WTC11 (cell line): ENCODE measurements at regions not wholly inside any gene's neighbourhood (a gene's known extent, or its start where the extent isn't known, plus 50 kb on each side); places are given as distances from the start of the nearest gene placed in this dataset.
A peak's percentile ranks its signal among the peaks of the same experiment; 100 is the strongest.
"Not testable (repeated sequence)": the region's sequence is repeated elsewhere in the genome, so short reads cannot be mapped to it uniquely, and the experiment has no call there.

ENCODE experiments used
- ATAC-seq: fragments of 200-7000 bp; cut with Tn5 transposase; 2 replicates; pipeline ENCODE4 v1.10.0; 2021; ENCODE audit warnings: mild to moderate bottlenecking, moderate library complexity
- CTCF ChIA-PET: fragments of 300-600 bp; sonication (Branson Sonifier 250); formaldehyde crosslinking; loops from one replicate; lab custom pipeline; 2021; ENCODE audit warnings: antibody characterized with exemption; lab: Charles Lee
- POLR2A ChIA-PET: fragments of 350-600 bp; sonication (Branson Sonifier 250); formaldehyde crosslinking; loops from one replicate; lab custom pipeline; 2021; ENCODE audit warnings: antibody characterized with exemption; lab: Charles Lee
- DNase-seq: peaks from one replicate; pipeline ENCODE4 v3.0.0; 2021; ENCODE audit warnings: low spot score
- H3K27ac Mint-ChIP-seq: 2 replicates; pipeline ENCODE4 v1.8.0; 2021; ENCODE audit warnings: mixed read lengths
- H3K27me3 Mint-ChIP-seq: 2 replicates; pipeline ENCODE4 v1.8.0; 2021; ENCODE audit warnings: low read depth, mild to moderate bottlenecking, moderate library complexity, mixed read lengths
- H3K36me3 Mint-ChIP-seq: 2 replicates; pipeline ENCODE4 v1.8.0; 2021; ENCODE audit warnings: mixed read lengths
- H3K4me1 Mint-ChIP-seq: 2 replicates; pipeline ENCODE4 v1.8.0; 2022; ENCODE audit warnings: mixed read lengths
- H3K4me3 Mint-ChIP-seq: 2 replicates; pipeline ENCODE4 v1.8.0; 2021; ENCODE audit warnings: mild to moderate bottlenecking, moderate library complexity, mixed read lengths
- H3K9me3 Mint-ChIP-seq: 2 replicates; pipeline ENCODE4 v1.8.0; 2021; ENCODE audit warnings: mixed read lengths
- ATF6 ChIP-seq: sonication (generic); formaldehyde crosslinking; IDR thresholded peaks from 2 replicates; pipeline ENCODE4 v1.8.1; 2023; ENCODE audit warnings: mild to moderate bottlenecking, missing genetic modification reagents
- E2F4 ChIP-seq: sonication (generic); formaldehyde crosslinking; IDR thresholded peaks from 2 replicates; pipeline ENCODE4 v1.8.1; 2022; ENCODE audit warnings: low read depth, mild to moderate bottlenecking, moderate library complexity, missing genetic modification reagents, borderline replicate concordance
- HMGXB4 ChIP-seq: sonication (generic); formaldehyde crosslinking; IDR thresholded peaks from 2 replicates; pipeline ENCODE4 v1.8.1; 2023; ENCODE audit warnings: mild to moderate bottlenecking, moderate library complexity, missing genetic modification reagents
- JUN ChIP-seq: sonication (generic); formaldehyde crosslinking; IDR thresholded peaks from 2 replicates; pipeline ENCODE4 v1.8.0; 2023; ENCODE audit warnings: mild to moderate bottlenecking, missing genetic modification reagents
- NFYB ChIP-seq: sonication (generic); formaldehyde crosslinking; conservative IDR thresholded peaks from 2 replicates; pipeline ENCODE4 v1.8.0; 2022; ENCODE audit warnings: low read depth, missing genetic modification reagents
- NR2C2 ChIP-seq: sonication (generic); formaldehyde crosslinking; IDR thresholded peaks from 2 replicates; pipeline ENCODE4 v1.8.0; 2022; ENCODE audit warnings: mild to moderate bottlenecking, missing genetic modification reagents
- SMAD3 ChIP-seq: sonication (generic); formaldehyde crosslinking; IDR thresholded peaks from 2 replicates; pipeline ENCODE4 v1.8.0; 2022; ENCODE audit warnings: missing genetic modification reagents, mild to moderate bottlenecking, borderline replicate concordance
- TEAD1 ChIP-seq: sonication (generic); formaldehyde crosslinking; IDR thresholded peaks from 2 replicates; pipeline ENCODE4 v1.8.0; 2022; ENCODE audit warnings: mild to moderate bottlenecking, missing genetic modification reagents
- USF1 ChIP-seq: sonication (generic); formaldehyde crosslinking; IDR thresholded peaks from 2 replicates; pipeline ENCODE4 v1.8.0; 2022; ENCODE audit warnings: mild to moderate bottlenecking, missing genetic modification reagents
- ZBTB43 ChIP-seq: sonication (generic); formaldehyde crosslinking; IDR thresholded peaks from 2 replicates; pipeline ENCODE4 v1.8.1; 2023; ENCODE audit warnings: mild to moderate bottlenecking, missing genetic modification reagents
- ZMAT4 ChIP-seq: fragments of 250-450 bp; sonication (Bioruptor Pico); IDR thresholded peaks from 2 replicates; pipeline ENCODE4 v1.9.0; 2021; ENCODE audit warnings: mild to moderate bottlenecking
- ZNF423 ChIP-seq: fragments of 250-450 bp; sonication (Bioruptor Pico); IDR thresholded peaks from 2 replicates; pipeline ENCODE4 v2.1.2; 2022; ENCODE audit warnings: mild to moderate bottlenecking, moderate library complexity
- TF ChIP-seq, protein P1 (sequence below): sonication (generic); formaldehyde crosslinking; conservative IDR thresholded peaks from 2 replicates; pipeline ENCODE4 v1.8.1; 2022; ENCODE audit warnings: mild to moderate bottlenecking, missing genetic modification reagents
- TF ChIP-seq, protein P2 (sequence below): sonication (generic); formaldehyde crosslinking; IDR thresholded peaks from 2 replicates; pipeline ENCODE4 v1.8.1; 2022; ENCODE audit warnings: mild to moderate bottlenecking, moderate library complexity, missing genetic modification reagents
- TF ChIP-seq, protein P3 (sequence below): fragments of 250-450 bp; sonication (Bioruptor Pico); IDR thresholded peaks from 2 replicates; pipeline ENCODE4 v1.9.0; 2021; ENCODE audit warnings: mild to moderate bottlenecking, borderline replicate concordance

- not testable (repeated sequence) for H3K27ac Mint-ChIP-seq
- CTCF ChIA-PET: interaction anchor here (1.3 kb wide), 1 partner anchor 138 kb away, joined by 3 read pairs; no protein-coding TSS in a partner anchor
Measured at GRCh38 chr9:78442577-78442976, 145.7 kb downstream of the PSAT1 start.

DNA sequence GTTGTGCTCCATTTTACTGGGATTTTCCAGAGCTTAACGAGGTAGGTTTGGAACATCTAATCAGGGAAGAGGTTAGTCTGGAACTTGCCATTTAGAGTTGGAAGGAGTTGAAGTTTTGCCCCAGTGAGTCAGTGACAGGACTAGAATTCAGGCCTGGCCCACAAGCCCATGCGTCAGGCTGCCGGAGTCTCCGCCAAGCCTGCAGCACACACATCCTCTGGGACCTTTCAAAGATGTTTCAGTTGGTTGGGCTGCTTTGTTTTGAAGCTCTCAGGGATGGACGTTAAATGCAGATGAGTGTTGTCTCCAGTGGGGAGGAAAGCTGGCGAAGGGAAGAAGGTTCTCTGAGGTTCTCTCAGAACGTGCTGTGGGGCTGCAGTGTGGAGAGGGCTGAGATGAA lies 147.0 kb downstream of the PSAT1 start:
- no peak for ATAC-seq
- POLR2A ChIA-PET: no interaction called here
- CTCF ChIA-PET: no interaction called here
- DNase-seq: no peak
- Mint-ChIP-seq H3K27me3 (no peaks in the 10 kb centered on the region), H3K4me1 (peaks cover 21% of the 10 kb centered on the region), H3K27ac (no peak overlapping the region), H3K9me3 (peaks cover 25% of the 10 kb centered on the region), H3K4me3 (no peak overlapping the region)
- TF ChIP-seq ZBTB43 (CRISPR knock-in tag) (no peak), NR2C2 (CRISPR knock-in tag) (no peak), ATF6 (CRISPR knock-in tag) (no peak), ZNF423 (CRISPR knock-in tag) (no peak)
- TF ChIP-seq, protein P1, sequence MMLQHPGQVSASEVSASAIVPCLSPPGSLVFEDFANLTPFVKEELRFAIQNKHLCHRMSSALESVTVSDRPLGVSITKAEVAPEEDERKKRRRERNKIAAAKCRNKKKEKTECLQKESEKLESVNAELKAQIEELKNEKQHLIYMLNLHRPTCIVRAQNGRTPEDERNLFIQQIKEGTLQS: no peak
- TF ChIP-seq, all 79 proteins: peak for 0
- peaks cover 30% of the 10 kb centered on the region for H3K36me3 Mint-ChIP-seq

More at GRCh38 chr9:78442577-78442976, 145.7 kb downstream of the PSAT1 start:
- H3K4me3 Mint-ChIP-seq, DNase-seq, H3K27me3 Mint-ChIP-seq, POLR2A ChIA-PET, ATAC-seq: not testable (repeated sequence)
- TF ChIP-seq NFYB (CRISPR knock-in tag): peak; percentile 72
- Mint-ChIP-seq H3K9me3 (peaks cover 25% of the 10 kb centered on the region), H3K36me3 (peaks cover 30% of the 10 kb centered on the region), H3K4me1 (peaks cover 34% of the 10 kb centered on the region)

GRCh38 chr9:78448960-78449673 lies 152.2 kb downstream of the PSAT1 start:
- Mint-ChIP-seq H3K4me1 (peaks cover 21% of the 10 kb centered on the region), H3K36me3 (peaks cover 13% of the 10 kb centered on the region), H3K27ac (no peak overlapping the region), H3K9me3 (peaks cover 15% of the 10 kb centered on the region), H3K27me3 (no peaks in the 10 kb centered on the region), H3K4me3 (no peak overlapping the region)
- no peak for DNase-seq
- CTCF ChIA-PET: interaction anchor here (1.1 kb wide), 1 partner anchor 9 kb away, joined by 4 read pairs; no protein-coding TSS in a partner anchor
- POLR2A ChIA-PET: no interaction called here
- no peak for TF ChIP-seq SMAD3 (CRISPR knock-in tag)
- TF ChIP-seq, protein P2, sequence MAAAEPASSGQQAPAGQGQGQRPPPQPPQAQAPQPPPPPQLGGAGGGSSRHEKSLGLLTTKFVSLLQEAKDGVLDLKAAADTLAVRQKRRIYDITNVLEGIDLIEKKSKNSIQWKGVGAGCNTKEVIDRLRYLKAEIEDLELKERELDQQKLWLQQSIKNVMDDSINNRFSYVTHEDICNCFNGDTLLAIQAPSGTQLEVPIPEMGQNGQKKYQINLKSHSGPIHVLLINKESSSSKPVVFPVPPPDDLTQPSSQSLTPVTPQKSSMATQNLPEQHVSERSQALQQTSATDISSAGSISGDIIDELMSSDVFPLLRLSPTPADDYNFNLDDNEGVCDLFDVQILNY (CRISPR knock-in tag): no peak
- no peak for TF ChIP-seq USF1
- no peak for TF ChIP-seq E2F4 (CRISPR knock-in tag)
- no peak for TF ChIP-seq TEAD1 (CRISPR knock-in tag)
- no peak for TF ChIP-seq JUN
- TF ChIP-seq ZMAT4 (CRISPR knock-in tag): no peak
- TF ChIP-seq, protein P3, sequence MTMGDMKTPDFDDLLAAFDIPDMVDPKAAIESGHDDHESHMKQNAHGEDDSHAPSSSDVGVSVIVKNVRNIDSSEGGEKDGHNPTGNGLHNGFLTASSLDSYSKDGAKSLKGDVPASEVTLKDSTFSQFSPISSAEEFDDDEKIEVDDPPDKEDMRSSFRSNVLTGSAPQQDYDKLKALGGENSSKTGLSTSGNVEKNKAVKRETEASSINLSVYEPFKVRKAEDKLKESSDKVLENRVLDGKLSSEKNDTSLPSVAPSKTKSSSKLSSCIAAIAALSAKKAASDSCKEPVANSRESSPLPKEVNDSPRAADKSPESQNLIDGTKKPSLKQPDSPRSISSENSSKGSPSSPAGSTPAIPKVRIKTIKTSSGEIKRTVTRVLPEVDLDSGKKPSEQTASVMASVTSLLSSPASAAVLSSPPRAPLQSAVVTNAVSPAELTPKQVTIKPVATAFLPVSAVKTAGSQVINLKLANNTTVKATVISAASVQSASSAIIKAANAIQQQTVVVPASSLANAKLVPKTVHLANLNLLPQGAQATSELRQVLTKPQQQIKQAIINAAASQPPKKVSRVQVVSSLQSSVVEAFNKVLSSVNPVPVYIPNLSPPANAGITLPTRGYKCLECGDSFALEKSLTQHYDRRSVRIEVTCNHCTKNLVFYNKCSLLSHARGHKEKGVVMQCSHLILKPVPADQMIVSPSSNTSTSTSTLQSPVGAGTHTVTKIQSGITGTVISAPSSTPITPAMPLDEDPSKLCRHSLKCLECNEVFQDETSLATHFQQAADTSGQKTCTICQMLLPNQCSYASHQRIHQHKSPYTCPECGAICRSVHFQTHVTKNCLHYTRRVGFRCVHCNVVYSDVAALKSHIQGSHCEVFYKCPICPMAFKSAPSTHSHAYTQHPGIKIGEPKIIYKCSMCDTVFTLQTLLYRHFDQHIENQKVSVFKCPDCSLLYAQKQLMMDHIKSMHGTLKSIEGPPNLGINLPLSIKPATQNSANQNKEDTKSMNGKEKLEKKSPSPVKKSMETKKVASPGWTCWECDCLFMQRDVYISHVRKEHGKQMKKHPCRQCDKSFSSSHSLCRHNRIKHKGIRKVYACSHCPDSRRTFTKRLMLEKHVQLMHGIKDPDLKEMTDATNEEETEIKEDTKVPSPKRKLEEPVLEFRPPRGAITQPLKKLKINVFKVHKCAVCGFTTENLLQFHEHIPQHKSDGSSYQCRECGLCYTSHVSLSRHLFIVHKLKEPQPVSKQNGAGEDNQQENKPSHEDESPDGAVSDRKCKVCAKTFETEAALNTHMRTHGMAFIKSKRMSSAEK (CRISPR knock-in tag): no peak
- TF ChIP-seq HMGXB4 (CRISPR knock-in tag): no peak
- TF ChIP-seq, all 79 proteins: peak for 0
- no peak for ATAC-seq
